ENCODE measurements at regions not wholly inside any gene's neighbourhood (a gene's known extent, or its start where the extent isn't known, plus 50 kb on each side); places are given as distances from the start of the nearest gene placed in this dataset.

- TF ChIP-seq, protein P1, sequence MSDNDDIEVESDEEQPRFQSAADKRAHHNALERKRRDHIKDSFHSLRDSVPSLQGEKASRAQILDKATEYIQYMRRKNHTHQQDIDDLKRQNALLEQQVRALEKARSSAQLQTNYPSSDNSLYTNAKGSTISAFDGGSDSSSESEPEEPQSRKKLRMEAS (IDR thresholded peaks at IDR 0.05): no peak
- TF ChIP-seq, protein P2, sequence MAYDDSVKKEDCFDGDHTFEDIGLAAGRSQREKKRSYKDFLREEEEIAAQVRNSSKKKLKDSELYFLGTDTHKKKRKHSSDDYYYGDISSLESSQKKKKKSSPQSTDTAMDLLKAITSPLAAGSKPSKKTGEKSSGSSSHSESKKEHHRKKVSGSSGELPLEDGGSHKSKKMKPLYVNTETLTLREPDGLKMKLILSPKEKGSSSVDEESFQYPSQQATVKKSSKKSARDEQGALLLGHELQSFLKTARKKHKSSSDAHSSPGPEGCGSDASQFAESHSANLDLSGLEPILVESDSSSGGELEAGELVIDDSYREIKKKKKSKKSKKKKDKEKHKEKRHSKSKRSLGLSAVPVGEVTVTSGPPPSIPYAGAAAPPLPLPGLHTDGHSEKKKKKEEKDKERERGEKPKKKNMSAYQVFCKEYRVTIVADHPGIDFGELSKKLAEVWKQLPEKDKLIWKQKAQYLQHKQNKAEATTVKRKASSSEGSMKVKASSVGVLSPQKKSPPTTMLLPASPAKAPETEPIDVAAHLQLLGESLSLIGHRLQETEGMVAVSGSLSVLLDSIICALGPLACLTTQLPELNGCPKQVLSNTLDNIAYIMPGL (CRISPR knock-in tag; IDR thresholded peaks at IDR 0.05; ENCODE audit: borderline replicate concordance in 1 of 2, low read depth in 1 of 2): no peak
- TF ChIP-seq YEATS2 (CRISPR knock-in tag; IDR thresholded peaks at IDR 0.05; ENCODE audit: borderline replicate concordance): no peak
- TF ChIP-seq FOXA1 (IDR thresholded peaks at IDR 0.05): no peak
- no peak for TF ChIP-seq FOXA1 (CRISPR knock-in tag; IDR thresholded peaks at IDR 0.05)
- no peak for TF ChIP-seq ZBTB44 (CRISPR knock-in tag; IDR thresholded peaks at IDR 0.05)
- no peak for TF ChIP-seq SP2 (CRISPR knock-in tag; IDR thresholded peaks at IDR 0.05)
- TF ChIP-seq ZNF572 (CRISPR knock-in tag; IDR thresholded peaks at IDR 0.05): no peak
- no peak for TF ChIP-seq ZFP82 (CRISPR knock-in tag; IDR thresholded peaks at IDR 0.05; ENCODE audit: borderline replicate concordance)
- TF ChIP-seq SRSF1 (optimal IDR thresholded peaks at IDR 0.05; ENCODE audit: low read depth, low read length): no peak
- TF ChIP-seq POLR2A (IDR thresholded peaks at IDR 0.05; ENCODE audit: insufficient read depth in 1 of 2, low read depth in 2 of 2, low read length in 2 of 2): no peak
- TF ChIP-seq CBFB (CRISPR knock-in tag; IDR thresholded peaks at IDR 0.05): no peak
- TF ChIP-seq ZNF24 (IDR thresholded peaks at IDR 0.05): no peak
These were observed 93.7 kb upstream of the PLET1 start for GRCh38 chr11:112354364-112354763.

All from HepG2 (cell line).